ENCODE measurements at regions not wholly inside any gene's neighbourhood (a gene's known extent, or its start where the extent isn't known, plus 50 kb on each side); places are given as distances from the start of the nearest gene placed in this dataset.
"Not testable (repeated sequence)": the region's sequence is repeated elsewhere in the genome, so short reads cannot be mapped to it uniquely, and the experiment has no call there.

DNA sequence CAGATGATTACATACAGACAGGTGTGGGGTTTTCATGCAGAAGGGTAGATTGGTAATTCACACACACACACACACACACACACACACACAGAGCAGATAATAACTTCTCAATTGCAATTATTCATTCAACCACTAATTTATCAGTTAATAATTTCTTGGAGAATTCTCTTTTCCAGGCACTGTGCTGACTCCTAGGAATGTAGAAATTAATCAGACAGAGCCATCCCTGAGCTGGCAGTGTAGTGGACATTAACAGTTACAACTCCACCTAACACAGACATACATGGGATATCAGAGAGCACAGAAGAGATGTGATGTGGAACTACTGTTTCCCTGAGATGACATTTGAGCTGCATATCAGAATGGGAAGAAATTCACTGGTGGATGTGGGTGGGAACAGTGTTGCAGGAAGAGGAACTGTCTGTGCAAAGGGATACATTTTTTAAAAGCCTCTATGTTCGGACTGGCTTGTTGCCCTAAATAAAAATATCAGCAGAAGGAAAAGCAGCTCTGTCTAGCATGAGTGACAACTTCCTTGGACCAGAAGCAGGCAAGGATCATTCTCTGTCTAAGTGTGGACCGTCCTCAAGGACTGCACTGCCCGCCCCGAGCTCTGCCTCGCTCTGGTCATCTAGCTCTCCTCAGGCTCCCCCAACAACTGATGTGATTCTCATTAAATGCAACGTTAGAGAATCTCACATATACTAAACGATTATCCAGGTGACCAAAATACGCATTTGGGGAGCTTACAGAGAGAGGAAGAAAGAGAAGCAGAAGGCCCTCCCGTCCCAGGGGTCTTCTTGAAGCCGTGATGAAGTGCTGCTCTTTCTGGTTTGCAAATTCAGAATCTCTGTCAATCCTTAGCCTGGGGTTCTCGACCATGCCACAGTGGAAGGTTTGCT lies 173.4 kb upstream of the TRIB2 start:
- DNase-seq (ENCODE audit: low read depth in 2 of 2), result no peak

- peak; percentile 64 to 65 for DNase-seq (ENCODE audit: low read depth in 2 of 2)
These were observed 172.7 kb upstream of the TRIB2 start for GRCh38 chr2:12543978-12544558.

DNA sequence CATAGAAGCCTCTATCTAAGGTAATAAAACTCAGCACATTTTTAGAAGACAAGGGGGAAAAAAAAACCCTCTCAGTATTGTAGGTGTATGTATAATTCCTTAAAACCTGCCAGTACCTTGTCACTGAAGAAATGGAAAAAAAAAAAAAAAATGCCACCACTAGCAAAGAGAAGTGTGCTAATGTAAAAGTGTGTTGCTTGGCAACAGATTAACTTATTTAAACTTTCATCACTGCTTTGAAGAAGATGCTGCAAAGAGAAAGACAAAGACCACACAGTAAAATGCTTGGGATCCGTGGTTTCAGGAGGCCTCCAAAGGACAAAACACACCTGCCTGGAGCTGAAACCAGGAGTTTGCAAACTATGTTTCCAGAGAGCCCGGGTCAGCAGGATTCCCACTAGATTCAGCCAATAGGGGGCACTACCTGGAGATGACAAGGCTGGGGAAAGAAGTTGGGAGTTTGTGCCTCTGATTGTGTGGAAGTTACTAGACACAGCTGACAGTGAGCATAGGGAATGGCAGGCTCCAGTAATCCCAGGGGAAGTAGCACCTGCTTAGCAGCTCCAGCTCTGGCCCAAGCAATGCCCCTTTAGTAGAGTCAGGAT lies 169.1 kb upstream of the TRIB2 start:
- no peak for DNase-seq (ENCODE audit: low read depth in 2 of 2)

GRCh38 chr2:12548906-12549305 lies 167.8 kb upstream of the TRIB2 start:
- DNase-seq (ENCODE audit: low read depth in 2 of 2), result no peak

- no peak for DNase-seq (ENCODE audit: low read depth in 2 of 2)
These were observed 167.1 kb upstream of the TRIB2 start for GRCh38 chr2:12549641-12550040.

- DNase-seq (ENCODE audit: low read depth in 2 of 2), result no peak
These were observed 164.6 kb upstream of the TRIB2 start for GRCh38 chr2:12552092-12552491.

DNA sequence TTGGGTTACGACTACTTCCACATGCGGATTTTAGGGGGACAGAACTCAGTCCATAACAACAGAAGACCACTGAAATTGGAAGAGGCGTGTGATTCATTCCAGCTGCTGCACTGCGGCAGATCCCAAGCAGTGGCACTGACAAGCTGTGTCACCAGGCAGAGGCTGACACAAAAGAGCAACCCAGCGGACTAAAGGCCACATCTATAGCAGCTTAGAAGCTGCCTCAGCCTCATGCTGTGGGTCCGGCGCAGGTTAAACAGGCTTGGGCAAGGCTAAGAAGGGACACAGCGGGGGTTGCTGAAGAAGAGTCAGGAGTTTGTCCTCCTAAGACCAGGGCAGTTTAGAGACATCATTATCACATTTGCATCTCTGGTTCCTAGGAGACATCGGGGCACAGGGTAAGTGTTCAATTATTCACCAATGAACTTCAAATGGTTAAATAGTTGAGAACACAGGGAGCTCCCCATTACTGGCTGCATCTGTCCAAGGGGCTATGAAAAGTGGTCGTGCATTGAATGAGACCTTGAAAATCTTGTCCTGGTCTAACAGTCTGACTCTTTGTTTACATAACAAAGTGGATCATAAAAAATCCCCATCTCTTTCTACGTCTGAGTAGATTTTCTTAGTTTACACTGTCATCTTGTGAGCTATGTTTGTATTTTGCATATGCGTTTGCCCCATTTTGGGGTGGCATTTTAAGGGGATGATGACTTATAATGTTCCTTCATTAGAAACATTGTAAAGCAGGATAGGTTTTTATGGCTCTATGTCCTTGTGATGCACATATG lies 162.3 kb upstream of the TRIB2 start:
- no peak for DNase-seq (ENCODE audit: low read depth in 2 of 2)

DNA sequence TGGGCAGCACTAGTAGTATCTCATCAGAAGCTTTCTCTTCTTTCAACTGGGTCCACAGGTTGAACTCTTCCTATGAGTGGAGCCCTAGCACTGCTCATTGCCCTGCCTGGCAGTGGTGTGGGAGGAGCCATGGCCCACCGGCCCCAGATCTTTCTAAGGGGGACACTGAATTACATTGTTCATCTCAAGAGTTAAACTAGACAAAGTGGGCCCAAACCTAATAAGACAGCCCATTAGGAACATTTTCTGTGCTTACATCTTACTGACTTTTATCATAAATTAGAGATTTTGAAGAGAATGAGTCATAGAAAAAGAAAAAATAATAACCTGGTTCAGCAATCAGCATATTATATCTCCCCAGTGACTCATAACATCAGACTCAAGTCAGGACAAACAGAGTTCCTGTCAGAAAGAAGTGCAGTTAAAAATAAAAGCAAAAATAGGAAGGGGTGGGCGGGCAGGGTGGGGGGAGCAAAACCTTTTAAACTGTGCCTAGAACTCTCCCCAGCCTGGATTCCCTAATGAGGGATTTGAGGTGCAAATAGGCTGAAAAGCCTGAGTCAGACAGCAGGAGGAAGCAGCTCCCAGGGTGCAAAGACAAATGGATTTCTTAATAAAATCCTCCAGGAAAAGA lies 161.6 kb upstream of the TRIB2 start:
- DNase-seq (ENCODE audit: low read depth in 2 of 2), result peak; percentile 28 to 36

DNA sequence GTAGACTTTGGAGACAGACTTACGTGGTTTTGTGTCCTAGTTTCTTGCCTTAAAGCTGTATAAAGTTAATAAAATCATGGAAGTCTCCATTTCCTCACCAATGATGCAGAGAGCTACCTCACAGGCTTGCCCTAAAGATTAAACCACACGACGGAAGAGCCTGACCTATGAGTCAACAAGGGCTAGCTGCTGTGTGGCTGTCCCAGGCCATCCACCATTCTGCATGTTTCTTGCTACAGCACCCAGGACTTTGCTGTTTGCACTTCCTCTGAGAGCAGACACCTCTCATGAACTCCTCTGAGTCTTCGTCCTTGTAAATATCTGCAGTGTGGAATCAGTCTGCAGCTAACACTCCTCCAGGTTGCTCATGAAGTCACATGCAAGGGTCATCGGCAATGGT lies 160.0 kb upstream of the TRIB2 start:
- no peak for DNase-seq (ENCODE audit: low read depth in 2 of 2)

- DNase-seq (ENCODE audit: low read depth in 2 of 2), result no peak
These were observed 159.0 kb upstream of the TRIB2 start for GRCh38 chr2:12557688-12558087.

GRCh38 chr2:12558519-12558918 lies 158.2 kb upstream of the TRIB2 start:
- DNase-seq (ENCODE audit: low read depth in 2 of 2), result no peak

- DNase-seq (ENCODE audit: low read depth in 2 of 2), result no peak
These were observed 156.1 kb upstream of the TRIB2 start for GRCh38 chr2:12560618-12561017.

DNA sequence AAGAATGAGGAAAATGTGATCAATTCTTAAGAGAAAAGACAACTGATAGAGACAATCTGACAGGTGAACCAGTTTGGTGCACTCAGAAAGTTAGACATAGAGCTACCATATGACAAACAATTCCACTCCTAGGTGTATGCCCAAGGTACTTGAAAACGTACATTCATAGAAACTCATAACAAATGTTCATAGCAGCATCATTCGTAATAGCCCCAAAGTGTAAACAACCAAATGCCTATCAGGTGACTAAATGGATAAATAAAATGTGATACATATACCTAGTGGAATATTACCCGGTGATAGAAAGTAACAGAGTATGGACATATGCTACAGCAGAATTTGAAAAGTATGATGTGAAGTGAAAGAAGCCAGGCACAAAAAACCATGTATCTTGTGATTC lies 149.3 kb upstream of the TRIB2 start:
- no peak for DNase-seq (ENCODE audit: low read depth in 2 of 2)

DNA sequence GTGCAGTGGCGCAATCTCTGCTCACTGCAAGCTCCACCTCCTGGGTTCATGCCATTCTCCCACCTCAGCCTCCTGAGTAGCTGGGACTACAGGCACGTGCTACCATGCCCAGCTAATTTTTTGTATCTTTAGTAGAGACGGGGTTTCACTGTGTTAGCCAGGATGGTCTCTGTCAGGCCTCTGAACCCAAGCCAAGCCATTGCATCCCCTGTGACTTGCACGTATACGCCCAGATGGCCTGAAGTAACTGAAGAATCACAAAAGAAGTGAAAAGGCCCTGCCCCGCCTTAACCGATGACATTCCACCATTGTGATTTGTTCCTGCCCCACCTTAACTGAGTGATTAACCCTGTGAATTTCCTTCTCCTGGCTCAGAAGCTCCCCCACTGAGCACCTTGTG lies 147.2 kb upstream of the TRIB2 start:
- not testable (repeated sequence) for DNase-seq (ENCODE audit: low read depth in 2 of 2)

- DNase-seq (ENCODE audit: low read depth in 2 of 2), result not testable (repeated sequence)
These were observed 146.8 kb upstream of the TRIB2 start for GRCh38 chr2:12569929-12570328.

- DNase-seq (ENCODE audit: low read depth in 2 of 2), result no peak
These were observed 139.6 kb upstream of the TRIB2 start for GRCh38 chr2:12577091-12577490.

DNA sequence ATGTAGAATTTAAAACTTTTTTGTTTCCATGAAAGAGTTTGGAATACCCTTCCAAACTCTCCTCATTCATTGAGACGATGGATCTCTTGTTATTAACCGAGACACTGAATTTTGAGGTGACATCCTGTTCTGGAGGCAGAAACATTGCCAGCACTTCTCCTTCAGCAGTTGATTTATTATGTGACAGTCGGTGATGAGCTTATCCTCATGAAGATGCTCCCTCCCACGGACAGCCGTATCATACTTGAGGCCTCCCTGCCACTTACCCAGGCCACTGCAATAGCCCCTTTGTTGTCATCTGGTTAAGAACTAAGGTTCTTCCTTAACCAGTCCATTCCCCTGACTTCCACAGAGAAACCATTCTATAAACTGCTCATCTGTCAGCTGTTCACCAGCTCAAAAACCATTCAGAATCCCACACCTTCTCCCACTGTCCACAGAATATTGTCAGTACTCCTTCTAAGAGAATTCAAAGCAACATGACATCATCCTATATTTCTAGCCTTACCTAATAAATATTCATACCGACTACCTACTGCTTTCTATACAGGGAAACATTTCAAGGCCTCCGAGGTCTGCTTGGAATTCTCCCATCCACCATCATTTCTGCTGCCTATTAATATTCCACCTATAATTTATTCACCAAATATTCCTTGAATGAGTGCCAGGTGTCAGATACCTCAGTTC lies 139.0 kb upstream of the TRIB2 start:
- no peak for DNase-seq (ENCODE audit: low read depth in 2 of 2)

- no peak for DNase-seq (ENCODE audit: low read depth in 2 of 2)
These were observed 137.7 kb upstream of the TRIB2 start for GRCh38 chr2:12579018-12579417.

- DNase-seq (ENCODE audit: low read depth in 2 of 2), result no peak
These were observed 132.4 kb upstream of the TRIB2 start for GRCh38 chr2:12584338-12584737.

GRCh38 chr2:12585784-12586183 lies 131.0 kb upstream of the TRIB2 start:
- DNase-seq (ENCODE audit: low read depth in 2 of 2), result no peak

DNA sequence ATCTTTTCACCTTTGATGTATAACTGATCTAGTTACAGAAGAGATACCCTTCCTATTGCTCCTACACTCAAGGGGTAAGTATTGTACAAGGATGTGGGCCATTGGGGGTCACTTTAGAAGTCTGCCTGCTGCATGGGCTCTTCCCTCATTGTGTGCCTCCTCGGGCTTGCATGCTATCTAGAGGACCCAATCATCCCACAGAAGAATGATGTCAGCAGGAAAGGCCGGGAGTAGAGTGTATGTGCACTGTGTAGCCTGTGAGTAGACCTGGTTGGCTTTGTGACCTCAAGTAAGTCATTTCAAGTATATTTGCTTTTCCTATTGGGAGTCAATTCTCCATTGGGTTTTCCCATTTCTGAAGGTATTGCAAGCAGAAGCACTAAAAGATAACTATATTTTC lies 129.5 kb upstream of the TRIB2 start:
- no peak for DNase-seq (ENCODE audit: low read depth in 2 of 2)

All from fibroblast of skin of left biceps (primary cell).